NCI-H748 (cell line): ENCODE measurements at regions not wholly inside any gene's neighbourhood (a gene's known extent, or its start where the extent isn't known, plus 50 kb on each side); places are given as distances from the start of the nearest gene placed in this dataset.
"Not testable (repeated sequence)": the region's sequence is repeated elsewhere in the genome, so short reads cannot be mapped to it uniquely, and the experiment has no call there.

Experiments used
- DNase-seq: peaks from one replicate; lab custom pipeline; 2025; ENCODE audit not compliant: unreplicated experiment; lab: John Stamatoyannopoulos, UW

- no peak for DNase-seq
Observed at GRCh38 chr7:106382929-106383328, 98.1 kb upstream of the NAMPT start.

- DNase-seq, result no peak
Observed at GRCh38 chr7:106382129-106382528, 97.3 kb upstream of the NAMPT start.

- no peak for DNase-seq
Observed at GRCh38 chr7:106381252-106381651, 96.5 kb upstream of the NAMPT start.

DNA sequence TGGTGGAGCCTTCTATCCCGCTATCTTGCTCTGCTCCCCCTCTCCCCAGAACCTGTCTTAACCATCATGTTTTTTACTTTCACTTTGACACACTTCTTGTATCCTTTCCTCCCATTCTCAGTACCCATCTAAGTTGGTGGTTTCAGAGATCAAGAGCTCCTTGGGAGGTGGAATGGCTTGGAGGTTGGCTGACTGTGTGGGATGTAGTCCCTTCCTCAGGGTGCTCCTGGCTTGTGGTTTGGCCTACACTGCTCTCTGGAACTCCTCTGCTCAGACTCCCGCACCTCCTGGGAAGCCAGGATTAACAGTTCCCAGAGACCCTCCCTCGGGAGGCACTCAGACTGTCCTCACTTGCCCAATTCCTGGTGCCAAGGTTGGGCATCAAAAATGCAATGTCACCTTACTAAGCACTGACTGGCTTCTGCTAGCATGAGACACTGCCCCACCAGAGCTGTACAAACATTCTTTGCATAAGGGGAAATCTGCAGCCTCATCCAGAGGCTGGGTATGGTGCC, 93.1 kb upstream of the NAMPT start:
- DNase-seq, result no peak

GRCh38 chr7:106376026-106376799, 91.4 kb upstream of the NAMPT start:
- DNase-seq, result no peak

- no peak for DNase-seq
Observed at GRCh38 chr7:106375499-106375898, 90.7 kb upstream of the NAMPT start.

DNA sequence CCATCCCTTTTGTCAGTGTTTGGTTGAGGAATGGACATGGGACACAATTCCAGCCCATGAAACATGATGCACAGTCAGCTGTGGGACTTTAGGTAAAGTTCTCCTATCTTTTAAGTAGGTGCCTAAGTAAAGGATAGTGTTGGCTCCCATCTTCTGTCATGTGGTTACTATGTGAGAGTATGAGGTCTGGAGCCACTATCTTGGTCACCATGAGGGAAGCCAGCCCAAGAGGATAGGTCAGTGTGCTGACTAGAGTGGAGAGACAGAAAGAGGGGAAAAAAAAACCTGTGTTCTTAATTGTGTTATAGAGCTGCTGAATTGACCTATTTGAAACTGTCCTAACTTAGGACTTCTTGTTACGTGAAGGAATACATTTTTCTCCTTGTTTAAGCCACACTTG, 89.7 kb upstream of the NAMPT start:
- DNase-seq, result no peak

DNA sequence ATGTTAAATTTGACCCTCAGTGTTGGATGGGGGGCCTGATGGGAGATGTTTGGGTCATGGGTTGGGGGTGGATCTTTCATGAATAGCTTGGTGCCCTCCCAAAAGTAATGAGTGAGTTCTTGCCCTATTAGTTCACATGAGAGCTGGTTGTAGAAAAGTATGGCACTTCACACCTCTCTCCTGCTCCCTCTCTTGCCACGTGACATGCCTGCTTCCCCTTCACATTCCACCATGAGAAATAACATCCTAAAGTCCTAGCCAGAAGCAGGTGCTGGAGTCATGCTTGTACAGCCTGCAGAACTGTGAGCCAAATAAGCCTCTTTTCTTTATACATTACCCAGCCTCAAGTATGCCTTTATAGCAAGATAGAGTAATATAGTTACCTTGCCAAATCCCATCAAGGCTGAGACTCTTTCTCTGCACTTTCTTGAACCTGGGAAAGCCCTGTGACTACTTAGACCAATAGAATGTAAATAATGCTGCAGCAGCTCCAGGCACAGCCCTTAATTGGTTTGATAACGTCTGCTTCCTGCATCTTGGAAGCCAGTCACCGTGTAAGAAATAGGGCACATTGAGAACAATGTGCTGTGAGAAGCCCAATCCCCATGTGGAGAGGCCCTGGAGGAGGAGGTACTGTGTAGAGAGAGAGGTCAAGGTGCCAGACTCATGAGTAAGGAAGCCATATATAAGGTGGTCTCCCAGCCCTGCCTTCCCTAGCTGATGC, 88.0 kb upstream of the NAMPT start:
- DNase-seq, result no peak

DNA sequence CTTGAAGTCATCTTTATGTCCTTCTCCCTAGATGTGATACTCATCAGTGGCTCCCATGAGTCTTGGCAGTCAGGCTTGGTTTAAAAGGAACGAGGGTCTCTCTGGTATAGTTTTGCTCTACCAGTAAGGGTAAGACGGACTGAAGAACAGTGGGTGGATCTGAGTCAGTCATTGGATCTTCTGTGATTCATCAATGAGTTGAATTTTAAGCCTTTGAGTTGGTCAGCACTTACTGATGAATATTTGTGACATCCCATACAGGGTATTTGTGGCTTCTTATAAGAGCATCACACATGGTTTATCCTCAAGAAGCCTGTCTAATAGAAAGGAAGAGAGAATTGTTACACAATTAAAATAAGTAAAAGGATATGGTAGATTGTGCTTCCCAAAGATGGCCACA, 87.3 kb upstream of the NAMPT start:
- no peak for DNase-seq

DNA sequence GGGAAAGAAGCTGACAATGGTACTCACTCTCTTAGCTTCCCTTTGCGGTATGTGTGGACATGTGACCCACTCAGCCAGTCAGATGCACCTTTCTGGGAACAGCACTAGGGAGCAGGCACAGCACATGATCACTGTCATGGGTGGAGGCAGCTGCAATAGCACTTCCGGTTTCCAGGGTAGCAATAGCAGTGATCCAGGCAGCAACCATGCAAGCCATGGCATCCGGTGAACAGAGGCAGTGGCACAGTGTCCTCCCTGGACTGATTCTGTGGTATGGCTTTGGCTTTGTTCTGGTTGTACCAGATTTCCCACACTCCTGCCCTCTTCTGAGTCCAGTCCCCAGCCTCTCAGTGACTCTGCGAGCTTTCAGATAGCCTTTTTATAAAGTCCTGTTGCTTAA, 86.8 kb upstream of the NAMPT start:
- peak; percentile 6 for DNase-seq

GRCh38 chr7:106370542-106370941, 85.8 kb upstream of the NAMPT start:
- DNase-seq, result no peak

- no peak for DNase-seq
Observed at GRCh38 chr7:106369816-106370215, 85.0 kb upstream of the NAMPT start.

GRCh38 chr7:106369352-106369751, 84.6 kb upstream of the NAMPT start:
- no peak for DNase-seq

DNA sequence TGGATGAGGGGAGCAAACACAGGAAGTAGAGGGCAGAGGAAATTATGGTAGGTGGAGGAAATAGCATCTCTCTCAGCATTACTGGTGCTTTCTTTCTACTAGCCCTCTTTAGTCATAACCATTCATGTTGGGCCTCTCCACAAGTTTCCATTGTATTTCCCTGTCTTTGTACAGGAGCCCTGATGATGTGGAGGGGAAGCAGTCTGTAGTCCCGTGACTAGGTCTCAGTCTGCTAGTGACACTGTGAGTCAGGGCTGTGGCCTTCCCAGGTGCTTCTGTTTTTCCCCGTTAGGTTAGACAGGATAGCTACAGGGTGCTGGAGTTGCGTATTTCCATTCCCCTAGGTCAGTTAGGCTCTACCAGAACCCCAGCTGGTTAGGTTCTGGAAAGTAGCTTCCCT, 82.9 kb upstream of the NAMPT start:
- DNase-seq, result no peak

GRCh38 chr7:106367018-106367420, 82.2 kb upstream of the NAMPT start:
- peak; percentile 66 for DNase-seq

DNA sequence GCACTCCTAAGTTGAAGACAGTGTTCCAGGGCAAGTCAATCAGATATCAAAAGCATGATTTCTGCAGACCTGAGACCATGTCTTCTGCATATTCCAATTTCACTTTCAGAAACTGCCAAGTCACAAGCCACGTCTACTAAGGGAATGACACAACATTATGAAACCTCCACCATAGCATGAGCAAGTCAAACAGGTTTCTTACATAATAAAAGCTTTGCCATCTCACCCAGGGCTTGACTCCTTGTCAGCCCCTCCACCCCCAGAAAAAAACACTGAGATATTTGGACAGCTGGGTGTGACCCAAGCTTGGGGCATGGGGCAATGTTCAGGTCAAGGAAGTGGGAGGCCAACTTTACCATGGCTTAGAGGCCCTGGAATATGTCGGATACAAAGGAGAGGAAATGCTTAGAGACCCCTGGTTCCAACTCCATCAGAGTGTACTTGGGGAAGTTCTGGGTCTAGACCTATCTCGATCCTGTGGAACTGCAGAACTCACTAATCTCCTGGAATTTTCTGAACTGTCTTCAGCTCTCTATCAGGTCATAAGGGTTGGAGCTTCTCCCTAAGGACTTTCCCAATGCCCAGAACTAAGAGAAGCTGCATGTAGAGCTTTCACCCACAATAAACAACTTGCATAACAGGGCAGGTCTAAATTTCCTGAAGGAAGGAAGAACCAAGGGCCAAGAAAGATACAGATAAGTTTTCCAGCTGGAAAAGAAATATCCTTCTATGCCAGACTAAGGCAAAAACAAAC, 80.6 kb upstream of the NAMPT start:
- no peak for DNase-seq

GRCh38 chr7:106362507-106362906, 77.7 kb upstream of the NAMPT start:
- not testable (repeated sequence) for DNase-seq

- no peak for DNase-seq
Observed at GRCh38 chr7:106358103-106358663, 73.4 kb upstream of the NAMPT start.

GRCh38 chr7:106357675-106358074, 72.9 kb upstream of the NAMPT start:
- no peak for DNase-seq

DNA sequence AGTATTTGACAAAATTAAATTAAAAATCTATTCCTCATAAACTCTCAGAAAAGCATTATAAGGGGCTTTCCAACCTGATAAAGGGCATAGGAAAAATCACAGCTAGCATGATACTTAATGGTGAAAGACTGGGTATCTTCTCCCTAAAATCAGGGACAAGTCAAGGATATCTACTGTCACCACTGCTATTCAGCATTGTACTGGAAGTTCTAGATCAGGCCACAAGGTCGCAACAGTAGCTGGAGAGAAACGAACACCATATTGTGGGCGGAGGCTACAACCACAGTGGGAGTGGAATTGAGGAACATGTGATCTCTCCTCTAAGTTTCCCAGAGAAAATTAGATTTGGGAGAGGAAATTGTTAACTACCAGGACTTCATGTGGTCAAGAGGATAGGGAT, 70.0 kb upstream of the NAMPT start:
- DNase-seq, result no peak

GRCh38 chr7:106353944-106354343, 69.2 kb upstream of the NAMPT start:
- no peak for DNase-seq
